ENCODE measurements at regions not wholly inside any gene's neighbourhood (a gene's known extent, or its start where the extent isn't known, plus 50 kb on each side); places are given as distances from the start of the nearest gene placed in this dataset.

DNA sequence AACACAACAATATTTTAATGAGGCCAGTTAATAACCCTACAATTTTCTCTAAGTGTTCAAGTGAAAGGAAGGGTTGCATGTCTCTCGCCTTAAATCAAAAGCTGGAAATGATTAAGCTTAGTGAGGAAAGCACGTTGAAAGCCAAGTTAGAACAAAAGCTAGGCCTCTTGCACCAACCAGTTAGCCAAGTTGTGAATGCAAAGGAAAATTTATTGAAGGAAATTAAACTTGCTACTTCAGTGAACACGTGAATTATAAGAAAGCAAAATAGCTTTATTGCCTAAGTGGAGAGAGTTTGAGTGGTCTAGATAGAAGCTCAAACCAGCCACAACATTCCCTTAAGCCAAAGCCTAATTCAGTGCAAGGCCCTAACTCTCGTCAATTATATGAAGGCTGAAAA, 135.6 kb downstream of the DUSP10 start (continued):
- no peak for TF ChIP-seq KLF15 (CRISPR knock-in tag; IDR thresholded peaks at IDR 0.05; ENCODE audit: borderline replicate concordance)

GRCh38 chr1:221608835-221609320, 133.0 kb downstream of the DUSP10 start:
- POLR2A ChIA-PET: no interaction called here
- H3K27me3 ChIP-seq (ENCODE audit: control insufficient read depth in 1 of 2, insufficient read depth in 2 of 2, low read length in 2 of 2): no peaks in the 10 kb centered on the region
- no peaks in the 10 kb centered on the region for H3K79me2 ChIP-seq (ENCODE audit: insufficient read depth, low read length)
- CTCF ChIA-PET (ENCODE audit: low intra/inter-chr PET ratio, low total read pairs): no interaction called here
- intact Hi-C loops (cut with micrococcal nuclease; ENCODE audit: unreplicated experiment): no loop called here
- H3K4me3 ChIP-seq (replicated peaks in 1 of 3; ENCODE audit: insufficient read depth in 1 of 3, low read depth in 2 of 3, low read length in 3 of 3): no peak overlapping the region
- no peak overlapping the region for H2AFZ ChIP-seq (ENCODE audit: low read length)
- H3K27ac ChIP-seq (ENCODE audit: extremely low read length, insufficient read depth, low read length): no peak overlapping the region
- no peak overlapping the region for H3K9ac ChIP-seq (ENCODE audit: insufficient read depth, low read depth, low read length)
- DNase-seq (ENCODE audit: low spot score) (no peak), FAIRE-seq (no peak), ATAC-seq (no peak)
- H3K9me3 ChIP-seq (ENCODE audit: low read length): no peaks in the 10 kb centered on the region
- no TSS peak for BruUV-seq (replicated peaks)
- no peaks in the 10 kb centered on the region for H4K20me1 ChIP-seq (ENCODE audit: insufficient read depth, low read length)
- no peaks in the 10 kb centered on the region for H3K36me3 ChIP-seq (replicated peaks in 1 of 2; ENCODE audit: control insufficient read depth in 1 of 2, insufficient read depth in 2 of 2, low read length in 2 of 2)
- in situ Hi-C loops (cut with HindIII; ENCODE audit: extremely low pct_ligation_motif_present, low pct_unique_long_range_greater_than_20kb): no loop called here
- no peaks in the 10 kb centered on the region for H3K4me1 ChIP-seq (ENCODE audit: insufficient read depth, low read length)
- H3K4me2 ChIP-seq (ENCODE audit: low read depth, low read length): no peak overlapping the region
- TF ChIP-seq, protein P1, sequence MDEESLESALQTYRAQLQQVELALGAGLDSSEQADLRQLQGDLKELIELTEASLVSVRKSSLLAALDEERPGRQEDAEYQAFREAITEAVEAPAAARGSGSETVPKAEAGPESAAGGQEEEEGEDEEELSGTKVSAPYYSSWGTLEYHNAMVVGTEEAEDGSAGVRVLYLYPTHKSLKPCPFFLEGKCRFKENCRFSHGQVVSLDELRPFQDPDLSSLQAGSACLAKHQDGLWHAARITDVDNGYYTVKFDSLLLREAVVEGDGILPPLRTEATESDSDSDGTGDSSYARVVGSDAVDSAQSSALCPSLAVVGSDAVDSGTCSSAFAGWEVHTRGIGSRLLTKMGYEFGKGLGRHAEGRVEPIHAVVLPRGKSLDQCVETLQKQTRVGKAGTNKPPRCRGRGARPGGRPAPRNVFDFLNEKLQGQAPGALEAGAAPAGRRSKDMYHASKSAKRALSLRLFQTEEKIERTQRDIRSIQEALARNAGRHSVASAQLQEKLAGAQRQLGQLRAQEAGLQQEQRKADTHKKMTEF (CRISPR knock-in tag; IDR thresholded peaks at IDR 0.05): no peak
- TF ChIP-seq ZFP1 (CRISPR knock-in tag; IDR thresholded peaks at IDR 0.05): no peak
- no peak for TF ChIP-seq REXO4 (CRISPR knock-in tag; IDR thresholded peaks at IDR 0.05; ENCODE audit: borderline replicate concordance)
- TF ChIP-seq, protein P2, sequence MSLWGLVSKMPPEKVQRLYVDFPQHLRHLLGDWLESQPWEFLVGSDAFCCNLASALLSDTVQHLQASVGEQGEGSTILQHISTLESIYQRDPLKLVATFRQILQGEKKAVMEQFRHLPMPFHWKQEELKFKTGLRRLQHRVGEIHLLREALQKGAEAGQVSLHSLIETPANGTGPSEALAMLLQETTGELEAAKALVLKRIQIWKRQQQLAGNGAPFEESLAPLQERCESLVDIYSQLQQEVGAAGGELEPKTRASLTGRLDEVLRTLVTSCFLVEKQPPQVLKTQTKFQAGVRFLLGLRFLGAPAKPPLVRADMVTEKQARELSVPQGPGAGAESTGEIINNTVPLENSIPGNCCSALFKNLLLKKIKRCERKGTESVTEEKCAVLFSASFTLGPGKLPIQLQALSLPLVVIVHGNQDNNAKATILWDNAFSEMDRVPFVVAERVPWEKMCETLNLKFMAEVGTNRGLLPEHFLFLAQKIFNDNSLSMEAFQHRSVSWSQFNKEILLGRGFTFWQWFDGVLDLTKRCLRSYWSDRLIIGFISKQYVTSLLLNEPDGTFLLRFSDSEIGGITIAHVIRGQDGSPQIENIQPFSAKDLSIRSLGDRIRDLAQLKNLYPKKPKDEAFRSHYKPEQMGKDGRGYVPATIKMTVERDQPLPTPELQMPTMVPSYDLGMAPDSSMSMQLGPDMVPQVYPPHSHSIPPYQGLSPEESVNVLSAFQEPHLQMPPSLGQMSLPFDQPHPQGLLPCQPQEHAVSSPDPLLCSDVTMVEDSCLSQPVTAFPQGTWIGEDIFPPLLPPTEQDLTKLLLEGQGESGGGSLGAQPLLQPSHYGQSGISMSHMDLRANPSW (CRISPR knock-in tag; IDR thresholded peaks at IDR 0.05; ENCODE audit: borderline replicate concordance): no peak
- TF ChIP-seq, protein P3, sequence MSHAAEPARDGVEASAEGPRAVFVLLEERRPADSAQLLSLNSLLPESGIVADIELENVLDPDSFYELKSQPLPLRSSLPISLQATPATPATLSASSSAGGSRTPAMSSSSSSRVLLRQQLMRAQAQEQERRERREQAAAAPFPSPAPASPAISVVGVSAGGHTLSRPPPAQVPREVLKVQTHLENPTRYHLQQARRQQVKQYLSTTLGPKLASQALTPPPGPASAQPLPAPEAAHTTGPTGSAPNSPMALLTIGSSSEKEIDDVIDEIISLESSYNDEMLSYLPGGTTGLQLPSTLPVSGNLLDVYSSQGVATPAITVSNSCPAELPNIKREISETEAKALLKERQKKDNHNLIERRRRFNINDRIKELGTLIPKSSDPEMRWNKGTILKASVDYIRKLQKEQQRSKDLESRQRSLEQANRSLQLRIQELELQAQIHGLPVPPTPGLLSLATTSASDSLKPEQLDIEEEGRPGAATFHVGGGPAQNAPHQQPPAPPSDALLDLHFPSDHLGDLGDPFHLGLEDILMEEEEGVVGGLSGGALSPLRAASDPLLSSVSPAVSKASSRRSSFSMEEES (CRISPR knock-in tag; IDR thresholded peaks at IDR 0.05): no peak
- no peak for TF ChIP-seq MATR3 (CRISPR knock-in tag; IDR thresholded peaks at IDR 0.05)
- TF ChIP-seq BRF2 (CRISPR knock-in tag; IDR thresholded peaks at IDR 0.05): no peak
- no peak for TF ChIP-seq MED1 (CRISPR knock-in tag; IDR thresholded peaks at IDR 0.05)
- TF ChIP-seq, protein P4, sequence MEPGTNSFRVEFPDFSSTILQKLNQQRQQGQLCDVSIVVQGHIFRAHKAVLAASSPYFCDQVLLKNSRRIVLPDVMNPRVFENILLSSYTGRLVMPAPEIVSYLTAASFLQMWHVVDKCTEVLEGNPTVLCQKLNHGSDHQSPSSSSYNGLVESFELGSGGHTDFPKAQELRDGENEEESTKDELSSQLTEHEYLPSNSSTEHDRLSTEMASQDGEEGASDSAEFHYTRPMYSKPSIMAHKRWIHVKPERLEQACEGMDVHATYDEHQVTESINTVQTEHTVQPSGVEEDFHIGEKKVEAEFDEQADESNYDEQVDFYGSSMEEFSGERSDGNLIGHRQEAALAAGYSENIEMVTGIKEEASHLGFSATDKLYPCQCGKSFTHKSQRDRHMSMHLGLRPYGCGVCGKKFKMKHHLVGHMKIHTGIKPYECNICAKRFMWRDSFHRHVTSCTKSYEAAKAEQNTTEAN (CRISPR knock-in tag; conservative IDR thresholded peaks at IDR 0.05): no peak
- TF ChIP-seq AKAP8 (CRISPR knock-in tag; IDR thresholded peaks at IDR 0.05): no peak
- TF ChIP-seq, protein P5, sequence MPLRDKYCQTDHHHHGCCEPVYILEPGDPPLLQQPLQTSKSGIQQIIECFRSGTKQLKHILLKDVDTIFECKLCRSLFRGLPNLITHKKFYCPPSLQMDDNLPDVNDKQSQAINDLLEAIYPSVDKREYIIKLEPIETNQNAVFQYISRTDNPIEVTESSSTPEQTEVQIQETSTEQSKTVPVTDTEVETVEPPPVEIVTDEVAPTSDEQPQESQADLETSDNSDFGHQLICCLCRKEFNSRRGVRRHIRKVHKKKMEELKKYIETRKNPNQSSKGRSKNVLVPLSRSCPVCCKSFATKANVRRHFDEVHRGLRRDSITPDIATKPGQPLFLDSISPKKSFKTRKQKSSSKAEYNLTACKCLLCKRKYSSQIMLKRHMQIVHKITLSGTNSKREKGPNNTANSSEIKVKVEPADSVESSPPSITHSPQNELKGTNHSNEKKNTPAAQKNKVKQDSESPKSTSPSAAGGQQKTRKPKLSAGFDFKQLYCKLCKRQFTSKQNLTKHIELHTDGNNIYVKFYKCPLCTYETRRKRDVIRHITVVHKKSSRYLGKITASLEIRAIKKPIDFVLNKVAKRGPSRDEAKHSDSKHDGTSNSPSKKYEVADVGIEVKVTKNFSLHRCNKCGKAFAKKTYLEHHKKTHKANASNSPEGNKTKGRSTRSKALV (CRISPR knock-in tag; IDR thresholded peaks at IDR 0.05): no peak
- TF ChIP-seq ZNF724P (CRISPR knock-in tag; IDR thresholded peaks at IDR 0.05; ENCODE audit: borderline replicate concordance): no peak
- no peak for TF ChIP-seq ZMYM4 (CRISPR knock-in tag; IDR thresholded peaks at IDR 0.05)

Measured in HepG2 (cell line).